ENCODE measurements at regions not wholly inside any gene's neighbourhood (a gene's known extent, or its start where the extent isn't known, plus 50 kb on each side); places are given as distances from the start of the nearest gene placed in this dataset.
A peak's percentile ranks its signal among the peaks of the same experiment; 100 is the strongest.

GRCh38 chr4:41883988-41884734 lies 51.1 kb upstream of the TMEM33 start:
- 57 to 72% methylated on average over 5 of the region's 5 CpGs for WGBS, 2 donors
- Histone ChIP-seq H3K36me3 (no peaks in the 10 kb centered on the region), H3K9me3 (no peaks in the 10 kb centered on the region), H3K4me3 (no peak overlapping the region), H3K4me1 (peaks cover 8 to 29% (median 27%) of the 10 kb centered on the region in 9 donors), H3K27me3 (peaks cover 8 to 89% (median 76%) of the 10 kb centered on the region in 7 donors), H3K27ac (no peak overlapping the region)
- intact Hi-C loops (cut with DNase I): loop anchor here in 8 of 10 donors (2.0 to 10.0 kb wide), 7 partner anchors 191 to 629 kb away; partner anchors contain the start of gene UCHL1 (in 2 of the 8)
- DNase-seq: no peak
- no peak for TF ChIP-seq CTCF (IDR thresholded peaks at IDR 0.05)
- no peak for ATAC-seq

- Histone ChIP-seq H3K27me3 (peaks cover 8 to 98% (median 87%) of the 10 kb centered on the region in 7 donors), H3K36me3 (no peaks in the 10 kb centered on the region), H3K4me1 (peaks cover 8 to 37% (median 28%) of the 10 kb centered on the region in 9 donors), H3K9me3 (no peaks in the 10 kb centered on the region), H3K4me3 (peak overlapping the region; percentile 16 to 48 (median 40)), H3K27ac (no peak overlapping the region)
- TF ChIP-seq CTCF (IDR thresholded peaks at IDR 0.05): peak; percentile 78 to 98 (median 96)
- intact Hi-C loops (cut with DNase I): loop anchor here in 8 of 10 donors (1.0 to 10.0 kb wide), 8 partner anchors 189 to 628 kb away; partner anchors contain the start of gene UCHL1 (in 2 of the 8)
- DNase-seq: peak; percentile 24 to 49
- WGBS, 2 donors: 16 to 17% methylated on average over 34 of the region's 34 CpGs
- peak; percentile 52 to 89 (median 82) for ATAC-seq
Observed at GRCh38 chr4:41882625-41883347, 52.4 kb upstream of the TMEM33 start.

- no peak for DNase-seq
Observed at GRCh38 chr4:41881981-41882624, 53.1 kb upstream of the TMEM33 start.

More at GRCh38 chr4:41881981-41882624, 53.1 kb upstream of the TMEM33 start:
- Histone ChIP-seq H3K9me3 (no peaks in the 10 kb centered on the region), H3K4me3 (peak overlapping the region; percentile 16 to 48 (median 40)), H3K27me3 (peaks cover 8 to 98% (median 94%) of the 10 kb centered on the region in 7 donors), H3K27ac (no peak overlapping the region), H3K36me3 (no peaks in the 10 kb centered on the region), H3K4me1 (peaks cover 8 to 37% (median 28%) of the 10 kb centered on the region in 9 donors)
- WGBS, 2 donors: 2 to 5% methylated on average over 50 to 53 of the region's 53 CpGs
- TF ChIP-seq CTCF (IDR thresholded peaks at IDR 0.05): no peak
- ATAC-seq: peak in 3 of 8 donors; percentile 12 to 29 (median 26)
- intact Hi-C loops (cut with DNase I): loop anchor here in 8 of 10 donors (1.0 to 10.0 kb wide), 8 partner anchors 189 to 627 kb away; partner anchors contain the start of gene UCHL1 (in 2 of the 8)
